Aorta (tissue), 5 donors: ENCODE measurements at regions not wholly inside any gene's neighbourhood (a gene's known extent, or its start where the extent isn't known, plus 50 kb on each side); places are given as distances from the start of the nearest gene placed in this dataset.

Experiments
- ATAC-seq: fragments of 200-7000 bp; cut with Tn5 transposase; one replicate; pipeline ENCODE4 v1.9.1; 2022; ENCODE audit warnings: moderate library complexity; ENCODE audit not compliant: low FRiP score
- DNase-seq, 2 donors: peaks; one replicate each; pipeline ENCODE4 v3.0.0-alpha.2; 2020
- H3K27ac ChIP-seq, 2 donors: one replicate each; pipeline ENCODE4 v1.5.1; 2013; ENCODE audit warnings: low read length in 2 of 2, mild to moderate bottlenecking in 2 of 2, moderate library complexity in 2 of 2, control low read depth in 1 of 2, inconsistent platforms in 1 of 2, low read depth in 1 of 2
- H3K27me3 ChIP-seq, 2 donors: one replicate each; pipeline ENCODE4 v1.6.1; 2013; ENCODE audit warnings: control low read depth in 1 of 2, low read length in 1 of 2, mild to moderate bottlenecking in 1 of 2, moderate library complexity in 1 of 2; ENCODE audit not compliant: insufficient read depth in 2 of 2, control insufficient read depth in 1 of 2
- H3K36me3 ChIP-seq, 2 donors: one replicate each; pipeline ENCODE4 v1.6.1; 2013; ENCODE audit warnings: control low read depth in 1 of 2, low read length in 1 of 2, mild to moderate bottlenecking in 1 of 2; ENCODE audit not compliant: insufficient read depth in 2 of 2, control insufficient read depth in 1 of 2
- H3K4me1 ChIP-seq, 2 donors: one replicate each; pipeline ENCODE4 v1.6.1; 2013; ENCODE audit warnings: low read length in 2 of 2, control low read depth in 1 of 2, mild to moderate bottlenecking in 1 of 2, moderate library complexity in 1 of 2; ENCODE audit not compliant: insufficient read depth in 2 of 2, control insufficient read depth in 1 of 2
- H3K4me3 ChIP-seq, 2 donors: one replicate each; pipeline ENCODE4 v1.5.1; 2013; ENCODE audit warnings: low read length in 2 of 2, control low read depth in 1 of 2, mild to moderate bottlenecking in 1 of 2
- H3K9me3 ChIP-seq: one replicate; pipeline ENCODE4 v1.6.1; 2013; ENCODE audit warnings: mild to moderate bottlenecking, low read length; ENCODE audit not compliant: control insufficient read depth
- WGBS, 2 donors: extraction: QIAGEN DNeasy Blood & Tissue Kit; methylation state at CpG; one replicate each; pipeline ENCODE4 v1.1.7; 2013; 5-methylcytosine and 5-hydroxymethylcytosine counted together
- intact Hi-C, 2 donors: fragments of 100-400 bp; cut with DNase I; formaldehyde crosslinking; loops; one replicate each; pipeline versions ENCODE4 v1.14.2 to v1.15.0; 2022
- donor health status: healthy with polysubstance abuse.
- donor health status: Bipolar disorder and iron deficiency.
- donor health status: DM: no; HTN: no; CAD: no.
- donor health status: DM: no; HTN: no; CAD: no.
- donor health status: DM: yes; HTN: yes; CAD: no.

- intact Hi-C loops = no loop called here
- no peak for ATAC-seq
Observed at GRCh38 chr6:119587537-119587936, 238.0 kb upstream of the MAN1A1 start.

GRCh38 chr6:119586250-119586882 is 236.8 kb upstream of the MAN1A1 start:
- WGBS, 2 donors = 83 to 86% methylated on average over 3 of the region's 3 CpGs
- H3K36me3 ChIP-seq = no peaks in the 10 kb centered on the region
- H3K27me3 ChIP-seq = no peaks in the 10 kb centered on the region
- ATAC-seq (no peak), DNase-seq (no peak)
- intact Hi-C loops = no loop called here
- no peak overlapping the region for H3K4me3 ChIP-seq
- H3K9me3 ChIP-seq = no peaks in the 10 kb centered on the region
- no peak overlapping the region for H3K27ac ChIP-seq
- H3K4me1 ChIP-seq = no peaks in the 10 kb centered on the region

More at GRCh38 chr6:119587537-119587936, 238.0 kb upstream of the MAN1A1 start:
- no peaks in the 10 kb centered on the region for H3K36me3 ChIP-seq
- no peak overlapping the region for H3K4me3 ChIP-seq
- H3K27ac ChIP-seq = no peak overlapping the region
- H3K27me3 ChIP-seq = no peaks in the 10 kb centered on the region
- no peaks in the 10 kb centered on the region for H3K4me1 ChIP-seq
- no peaks in the 10 kb centered on the region for H3K9me3 ChIP-seq
- DNase-seq = no peak
- WGBS, 2 donors = 80 to 84% methylated on average over 3 of the region's 3 CpGs

DNA sequence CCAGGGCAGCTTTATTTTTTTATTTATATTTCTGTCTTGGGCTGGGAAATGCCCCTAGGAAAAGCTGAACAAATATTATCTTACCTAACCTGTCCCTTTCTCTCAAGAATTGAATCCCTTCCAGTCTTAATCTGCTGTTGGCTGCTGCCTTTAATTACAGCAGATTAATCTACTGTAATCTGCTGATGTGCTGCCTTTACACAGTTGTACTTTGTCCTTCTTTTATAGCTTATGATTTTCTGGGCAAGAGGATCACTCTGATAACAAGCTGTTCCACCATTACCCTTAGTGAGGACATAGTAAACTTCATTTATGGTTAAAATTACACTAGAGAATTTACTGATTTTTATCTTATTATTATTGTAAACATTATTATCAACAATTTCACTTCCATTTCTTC is 234.5 kb upstream of the MAN1A1 start:
- no peak overlapping the region for H3K4me3 ChIP-seq
- H3K4me1 ChIP-seq = no peaks in the 10 kb centered on the region
- no peaks in the 10 kb centered on the region for H3K9me3 ChIP-seq
- intact Hi-C loops = no loop called here
- no peak overlapping the region for H3K27ac ChIP-seq
- no peaks in the 10 kb centered on the region for H3K27me3 ChIP-seq
- no peaks in the 10 kb centered on the region for H3K36me3 ChIP-seq
- DNase-seq (no peak), ATAC-seq (no peak)

DNA sequence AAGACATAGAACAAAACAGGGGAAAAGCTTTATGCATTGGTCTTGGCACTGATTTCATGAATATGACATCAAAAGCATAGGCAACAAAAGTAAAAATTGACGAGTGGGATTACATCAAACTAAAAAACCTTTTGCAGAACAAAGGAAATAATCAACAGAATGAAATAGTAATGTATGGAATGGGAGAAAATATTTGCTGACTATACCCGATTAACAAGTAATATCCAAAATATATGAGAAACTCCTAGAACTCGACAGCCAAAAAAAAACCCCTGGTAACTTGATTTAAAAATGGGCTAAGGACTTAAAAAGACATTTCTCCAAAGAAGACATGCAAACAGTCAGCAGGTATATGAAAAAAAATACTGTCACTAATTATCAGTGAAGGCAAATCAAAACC is 231.7 kb upstream of the MAN1A1 start:
- intact Hi-C loops = no loop called here
- WGBS, 2 donors = 80 to 83% methylated on average over 3 of the region's 3 CpGs
- Histone ChIP-seq H3K4me3 (no peak overlapping the region), H3K36me3 (no peaks in the 10 kb centered on the region), H3K9me3 (no peaks in the 10 kb centered on the region), H3K27me3 (no peaks in the 10 kb centered on the region), H3K27ac (no peak overlapping the region), H3K4me1 (no peaks in the 10 kb centered on the region)
- ATAC-seq = no peak
- no peak for DNase-seq

- ATAC-seq (no peak), DNase-seq (no peak)
- H3K9me3 ChIP-seq = peaks cover 9% of the 10 kb centered on the region
- H3K27ac ChIP-seq = no peak overlapping the region
- no peaks in the 10 kb centered on the region for H3K27me3 ChIP-seq
- H3K36me3 ChIP-seq = no peaks in the 10 kb centered on the region
- 76% methylated on average over 2 of the region's 2 CpGs for WGBS, 2 donors
- H3K4me3 ChIP-seq = no peak overlapping the region
- no peaks in the 10 kb centered on the region for H3K4me1 ChIP-seq
- intact Hi-C loops = no loop called here
Observed at GRCh38 chr6:119575721-119576120, 226.2 kb upstream of the MAN1A1 start.

- no peaks in the 10 kb centered on the region for H3K36me3 ChIP-seq
- DNase-seq (no peak), ATAC-seq (no peak)
- no peaks in the 10 kb centered on the region for H3K27me3 ChIP-seq
- 65 to 71% methylated on average over 2 of the region's 2 CpGs for WGBS, 2 donors
- intact Hi-C loops = no loop called here
- H3K27ac ChIP-seq = no peak overlapping the region
- no peaks in the 10 kb centered on the region for H3K4me1 ChIP-seq
- H3K4me3 ChIP-seq = no peak overlapping the region
- peaks cover 4% of the 10 kb centered on the region for H3K9me3 ChIP-seq
Observed at GRCh38 chr6:119568580-119568979, 219.0 kb upstream of the MAN1A1 start.

DNA sequence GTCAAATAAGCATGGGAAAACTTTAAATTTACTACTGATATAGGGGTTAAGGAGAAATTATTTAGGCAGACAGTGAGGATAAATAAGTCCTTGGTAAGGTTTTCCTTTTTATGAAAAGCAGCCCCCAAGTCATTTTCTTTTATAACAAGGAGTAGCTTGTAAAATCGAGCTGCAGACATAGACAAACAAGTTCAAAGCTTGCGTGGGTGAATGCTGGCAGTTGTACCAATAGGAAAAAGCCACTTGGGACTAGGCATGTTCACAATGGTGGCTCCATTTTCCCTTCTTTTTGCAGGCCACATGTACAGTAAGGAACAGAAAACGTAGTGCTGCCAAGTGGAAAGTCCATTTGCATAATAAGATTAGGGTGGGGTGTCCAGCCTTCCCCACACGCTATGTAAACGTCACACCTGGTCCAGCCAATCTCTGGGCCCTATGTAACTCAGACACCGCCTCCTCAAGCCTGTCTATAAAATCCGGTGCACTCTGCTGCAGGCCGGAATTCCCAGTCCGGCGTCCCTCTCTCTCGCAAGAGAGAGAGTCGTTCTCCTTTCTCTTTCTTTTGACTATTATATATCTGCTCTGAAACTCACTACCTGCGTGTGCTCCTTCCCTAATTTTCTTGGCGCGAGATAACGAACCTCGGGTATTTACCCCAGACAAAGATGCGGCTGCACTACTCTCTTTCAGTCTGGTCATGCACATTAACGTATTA is 217.1 kb upstream of the MAN1A1 start:
- intact Hi-C loops = no loop called here
- Histone ChIP-seq H3K4me3 (no peak overlapping the region), H3K36me3 (no peaks in the 10 kb centered on the region), H3K4me1 (no peaks in the 10 kb centered on the region), H3K27me3 (no peaks in the 10 kb centered on the region), H3K27ac (no peak overlapping the region), H3K9me3 (peaks cover 2% of the 10 kb centered on the region)
- 89 to 90% methylated on average over 19 of the region's 19 CpGs for WGBS, 2 donors
- ATAC-seq (no peak), DNase-seq (no peak)

- ATAC-seq (no peak), DNase-seq (no peak)
- no peaks in the 10 kb centered on the region for H3K4me1 ChIP-seq
- H3K27me3 ChIP-seq = no peaks in the 10 kb centered on the region
- peaks cover 2% of the 10 kb centered on the region for H3K9me3 ChIP-seq
- 83 to 84% methylated on average over 3 of the region's 3 CpGs for WGBS, 2 donors
- intact Hi-C loops = no loop called here
- no peak overlapping the region for H3K4me3 ChIP-seq
- no peak overlapping the region for H3K27ac ChIP-seq
- H3K36me3 ChIP-seq = no peaks in the 10 kb centered on the region
Observed at GRCh38 chr6:119565893-119566292, 216.3 kb upstream of the MAN1A1 start.

GRCh38 chr6:119562168-119562567 is 212.6 kb upstream of the MAN1A1 start:
- no peak overlapping the region for H3K27ac ChIP-seq
- DNase-seq = no peak
- peaks cover 2% of the 10 kb centered on the region for H3K9me3 ChIP-seq
- H3K27me3 ChIP-seq = no peaks in the 10 kb centered on the region
- intact Hi-C loops = no loop called here
- ATAC-seq = no peak
- no peaks in the 10 kb centered on the region for H3K4me1 ChIP-seq
- H3K36me3 ChIP-seq = no peaks in the 10 kb centered on the region
- H3K4me3 ChIP-seq = no peak overlapping the region
